HCT116 (cell line): ENCODE measurements at regions not wholly inside any gene's neighbourhood (a gene's known extent, or its start where the extent isn't known, plus 50 kb on each side); places are given as distances from the start of the nearest gene placed in this dataset.

Experiments
- CTCF ChIP-seq, 3 experiments: fragments of 200-600 bp in 1 of 3; sonication (generic) in 1 of 3; IDR thresholded peaks in 2 of 3; conservative IDR thresholded peaks in 1 of 3; 2 replicates each; pipeline ENCODE4 v1.5.1; 2012 to 2017; ENCODE audit warnings: low read depth in 2 of 3, low read length in 2 of 3, antibody characterized with exemption in 1 of 3, borderline replicate concordance in 1 of 3, control low read depth in 1 of 3, mild to moderate bottlenecking in 1 of 3, mixed read lengths in 1 of 3, mixed run types in 1 of 3, moderate library complexity in 1 of 3; ENCODE audit not compliant: insufficient read depth in 1 of 3
- EZH2phosphoT487 ChIP-seq: fragments of 200-600 bp; IDR thresholded peaks from 2 replicates; pipeline ENCODE4 v1.6.1; 2018; ENCODE audit warnings: antibody characterized with exemption, borderline replicate concordance
- POLR2A ChIP-seq: IDR thresholded peaks from 2 replicates; pipeline ENCODE4 v1.7.0; 2011; ENCODE audit warnings: borderline replicate concordance; ENCODE audit not compliant: insufficient read depth, insufficient read length; ENCODE audit errors: extremely low read depth

- TF ChIP-seq POLR2A = no peak
- TF ChIP-seq CTCF (IDR thresholded peaks at IDR 0.05 in 2 of 3, conservative IDR thresholded peaks at IDR 0.05 in 1 of 3; ENCODE audit: borderline replicate concordance in 1 of 3, insufficient read depth in 1 of 3, low read depth in 2 of 3, low read length in 2 of 3) = no peak
- no peak for TF ChIP-seq EZH2phosphoT487
Observed at GRCh38 chr1:209150114-209150513, 433.4 kb upstream of the CAMK1G start.
